ENCODE measurements at regions not wholly inside any gene's neighbourhood (a gene's known extent, or its start where the extent isn't known, plus 50 kb on each side); places are given as distances from the start of the nearest gene placed in this dataset.
A peak's percentile ranks its signal among the peaks of the same experiment; 100 is the strongest.

GRCh38 chr7:10418985-10419384 is 554.7 kb upstream of the PHF14 start:
- H3F3A ChIP-seq (ENCODE audit: low read depth): no peaks in the 10 kb centered on the region
- Mint-ChIP-seq H3K9me3 (no peaks in the 10 kb centered on the region), H3K36me3 (no peaks in the 10 kb centered on the region), H3K27ac (no peak overlapping the region), H3K4me1 (peaks cover 3% of the 10 kb centered on the region), H3K4me3 (no peak overlapping the region), H3K27me3 (ENCODE audit: insufficient read depth, low read depth) (no peaks in the 10 kb centered on the region)
- no peak for TF ChIP-seq EZH2phosphoT487 (IDR thresholded peaks at IDR 0.05)
- no peak for TF ChIP-seq EZH2 (IDR thresholded peaks at IDR 0.05)
- TF ChIP-seq CTCF (IDR thresholded peaks at IDR 0.05): no peak
- no peaks in the 10 kb centered on the region for H3K36me3 ChIP-seq
- no peaks in the 10 kb centered on the region for H3K9me3 ChIP-seq (ENCODE audit: low read depth)
- no peak for DNase-seq (ENCODE audit: low spot score)
- H2AFZ ChIP-seq (replicated peaks): no peak overlapping the region
- H3K27me3 ChIP-seq: no peaks in the 10 kb centered on the region
- no peak overlapping the region for H3K4me3 ChIP-seq
- H4K20me1 ChIP-seq (ENCODE audit: low read depth): no peaks in the 10 kb centered on the region
- H3K4me2 ChIP-seq: no peak overlapping the region
- H3K9ac ChIP-seq: no peak overlapping the region
- H3K79me2 ChIP-seq (ENCODE audit: low read depth): no peaks in the 10 kb centered on the region
- no peaks in the 10 kb centered on the region for H3K4me1 ChIP-seq
- H3K27ac ChIP-seq: no peak overlapping the region

GRCh38 chr7:10429031-10429430 is 544.6 kb upstream of the PHF14 start:
- Histone ChIP-seq H3K9me3 (ENCODE audit: low read depth) (no peaks in the 10 kb centered on the region), H3K79me2 (ENCODE audit: low read depth) (no peaks in the 10 kb centered on the region), H3K27ac (no peak overlapping the region), H3K4me1 (peaks cover 12% of the 10 kb centered on the region), H3K36me3 (no peaks in the 10 kb centered on the region), H2AFZ (replicated peaks) (peak overlapping the region; percentile 47), H3K9ac (no peak overlapping the region), H3K27me3 (no peaks in the 10 kb centered on the region), H4K20me1 (ENCODE audit: low read depth) (no peaks in the 10 kb centered on the region), H3K4me2 (peak overlapping the region; percentile 3), H3K4me3 (no peak overlapping the region), H3F3A (ENCODE audit: low read depth) (peaks cover 7% of the 10 kb centered on the region)
- TF ChIP-seq EZH2phosphoT487 (IDR thresholded peaks at IDR 0.05) (no peak), EZH2 (IDR thresholded peaks at IDR 0.05) (no peak), CTCF (IDR thresholded peaks at IDR 0.05) (no peak)
- Mint-ChIP-seq H3K4me3 (no peak overlapping the region), H3K9me3 (peaks cover 7% of the 10 kb centered on the region), H3K36me3 (no peaks in the 10 kb centered on the region), H3K4me1 (no peaks in the 10 kb centered on the region), H3K27me3 (ENCODE audit: insufficient read depth, low read depth) (no peaks in the 10 kb centered on the region), H3K27ac (no peak overlapping the region)
- DNase-seq (ENCODE audit: low spot score): no peak

DNA sequence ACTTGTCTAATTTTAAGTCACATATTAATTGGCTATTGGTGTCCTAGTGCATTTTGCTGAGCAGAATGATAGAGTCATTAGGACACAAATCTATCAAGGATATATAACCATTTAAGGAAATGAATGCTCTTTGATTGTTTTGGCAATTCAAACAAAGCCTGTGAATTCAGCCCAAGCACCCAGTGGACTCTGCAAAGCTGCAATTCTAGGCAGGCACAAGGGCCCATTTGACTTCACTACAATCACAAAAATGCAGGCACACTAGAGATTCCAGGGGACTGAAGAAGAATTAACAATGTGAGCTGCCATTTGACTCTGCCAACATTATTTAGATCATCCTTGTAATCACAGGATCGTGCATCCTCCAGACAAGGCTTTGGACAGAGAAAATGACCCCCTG is 544.2 kb upstream of the PHF14 start:
- H3K9me3 Mint-ChIP-seq: peaks cover 7% of the 10 kb centered on the region
- Histone ChIP-seq H3K36me3 (no peaks in the 10 kb centered on the region), H3K79me2 (ENCODE audit: low read depth) (no peaks in the 10 kb centered on the region), H4K20me1 (ENCODE audit: low read depth) (no peaks in the 10 kb centered on the region), H3K4me1 (peaks cover 12% of the 10 kb centered on the region), H3K4me3 (no peak overlapping the region), H2AFZ (replicated peaks) (peak overlapping the region; percentile 47), H3K27ac (no peak overlapping the region), H3K27me3 (no peaks in the 10 kb centered on the region), H3K9ac (no peak overlapping the region), H3F3A (ENCODE audit: low read depth) (peaks cover 7% of the 10 kb centered on the region), H3K9me3 (ENCODE audit: low read depth) (no peaks in the 10 kb centered on the region), H3K4me2 (peak overlapping the region; percentile 3)
- no peak overlapping the region for H3K4me3 Mint-ChIP-seq
- peak; percentile 51 for DNase-seq (ENCODE audit: low spot score)
- no peaks in the 10 kb centered on the region for H3K4me1 Mint-ChIP-seq
- no peak overlapping the region for H3K27ac Mint-ChIP-seq
- TF ChIP-seq EZH2phosphoT487 (IDR thresholded peaks at IDR 0.05) (no peak), CTCF (IDR thresholded peaks at IDR 0.05) (no peak)
- H3K27me3 Mint-ChIP-seq (ENCODE audit: insufficient read depth, low read depth): no peaks in the 10 kb centered on the region
- no peaks in the 10 kb centered on the region for H3K36me3 Mint-ChIP-seq

GRCh38 chr7:10436302-10436701 is 537.4 kb upstream of the PHF14 start:
- Histone ChIP-seq H4K20me1 (ENCODE audit: low read depth) (no peaks in the 10 kb centered on the region), H3F3A (ENCODE audit: low read depth) (no peaks in the 10 kb centered on the region), H3K4me1 (no peaks in the 10 kb centered on the region), H3K36me3 (no peaks in the 10 kb centered on the region), H3K79me2 (ENCODE audit: low read depth) (no peaks in the 10 kb centered on the region), H3K4me3 (no peak overlapping the region), H3K27ac (no peak overlapping the region), H3K27me3 (no peaks in the 10 kb centered on the region), H3K9ac (no peak overlapping the region), H3K9me3 (ENCODE audit: low read depth) (no peaks in the 10 kb centered on the region), H2AFZ (replicated peaks) (no peak overlapping the region), H3K4me2 (no peak overlapping the region)
- Mint-ChIP-seq H3K36me3 (no peaks in the 10 kb centered on the region), H3K4me1 (no peaks in the 10 kb centered on the region), H3K4me3 (no peak overlapping the region), H3K9me3 (no peaks in the 10 kb centered on the region), H3K27ac (no peak overlapping the region), H3K27me3 (ENCODE audit: insufficient read depth, low read depth) (no peaks in the 10 kb centered on the region)
- DNase-seq (ENCODE audit: low spot score): no peak
- TF ChIP-seq CTCF (IDR thresholded peaks at IDR 0.05) (no peak), EZH2 (IDR thresholded peaks at IDR 0.05) (no peak), EZH2phosphoT487 (IDR thresholded peaks at IDR 0.05) (no peak)
